GM21576 (cell line): ENCODE measurements at regions not wholly inside any gene's neighbourhood (a gene's known extent, or its start where the extent isn't known, plus 50 kb on each side); places are given as distances from the start of the nearest gene placed in this dataset.

ENCODE experiments used
- ATAC-seq: cut with Tn5 transposase; IDR thresholded peaks from one replicate; pipeline ENCODE4 v1.9.1; 2021; ENCODE audit warnings: mild to moderate bottlenecking, moderate library complexity; ENCODE audit not compliant: unreplicated experiment

DNA sequence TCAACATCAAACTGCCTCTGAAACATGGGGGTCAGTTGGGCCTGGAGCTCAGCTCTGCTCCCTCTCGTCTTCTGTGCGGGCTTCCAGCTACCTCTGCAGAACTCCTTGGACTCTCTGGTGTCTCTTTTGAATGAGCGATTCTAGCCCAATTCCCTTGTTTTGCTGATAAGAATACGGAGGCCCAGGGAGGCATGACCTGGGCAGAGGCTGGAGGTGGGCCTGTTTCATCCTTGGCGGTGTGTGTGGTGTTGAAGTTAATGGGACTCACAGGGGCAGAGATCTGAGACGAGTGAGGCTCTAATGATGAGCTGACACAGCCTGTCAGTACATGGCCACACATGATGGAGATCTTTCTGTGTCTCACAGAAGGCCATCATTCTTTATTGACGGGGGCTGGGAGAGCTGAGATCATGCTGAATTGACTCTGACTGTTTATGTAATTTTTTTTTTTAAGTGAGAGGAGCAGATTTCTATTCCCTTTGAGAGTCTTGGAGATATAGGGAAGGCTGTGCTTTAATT is 134.5 kb downstream of the URB2 start:
- ATAC-seq, result no peak

DNA sequence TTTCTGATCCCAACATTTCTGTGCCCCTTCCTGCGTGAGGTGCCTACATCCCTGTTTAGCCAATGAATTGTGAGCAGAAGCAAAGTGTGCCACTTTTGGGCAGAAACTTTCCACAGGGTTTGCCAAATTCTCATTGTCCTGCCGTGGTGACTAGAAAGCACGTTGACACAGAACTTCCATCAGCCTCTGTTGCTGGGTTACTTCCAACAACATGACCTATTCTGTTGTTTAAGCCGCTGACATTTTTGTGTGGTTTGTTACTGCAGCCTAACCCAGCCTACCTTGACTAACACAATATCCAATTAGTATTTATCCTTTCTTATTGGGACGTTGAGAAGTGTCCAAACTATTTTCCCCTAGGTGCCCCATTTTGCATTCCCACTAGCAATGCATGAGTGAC is 136.8 kb downstream of the URB2 start:
- no peak for ATAC-seq

DNA sequence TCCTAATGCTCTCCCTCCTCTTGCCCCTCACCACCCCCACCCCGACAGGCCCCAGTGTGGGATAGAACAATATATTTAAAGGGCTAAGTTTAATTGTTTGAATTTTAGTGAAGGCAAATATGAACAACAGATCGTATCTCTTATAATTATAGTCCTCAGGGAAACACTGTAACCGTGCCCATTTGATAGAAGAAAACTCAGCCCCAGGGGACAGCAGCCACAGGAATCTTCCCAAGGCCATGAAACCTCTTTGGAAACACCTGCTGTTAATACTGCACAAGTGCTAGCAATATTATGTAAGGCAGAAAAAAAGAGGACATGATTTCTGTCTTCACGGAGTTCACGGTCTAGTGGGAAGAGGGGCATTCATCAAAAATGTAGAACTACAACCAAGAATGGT is 142.2 kb downstream of the URB2 start:
- ATAC-seq, result no peak

DNA sequence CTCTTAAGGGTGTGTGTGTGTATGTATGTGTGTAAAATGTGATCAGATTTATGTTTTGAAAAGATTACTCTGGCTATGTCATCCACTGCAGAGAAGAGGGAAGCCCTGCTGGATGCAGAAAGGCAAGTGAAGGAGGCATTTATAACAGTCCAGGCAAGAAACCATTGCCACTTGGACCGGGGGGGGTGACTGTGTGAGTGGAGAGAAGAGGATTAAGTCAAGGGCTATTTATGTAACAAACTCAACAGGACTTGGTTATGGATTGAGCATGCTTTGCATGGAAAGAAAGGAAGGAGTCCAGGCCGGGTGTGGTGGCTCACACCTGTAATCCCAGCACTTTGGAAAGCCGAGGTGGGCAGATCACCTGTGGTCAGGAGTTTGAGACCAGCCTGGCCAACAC is 143.0 kb downstream of the URB2 start:
- no peak for ATAC-seq

DNA sequence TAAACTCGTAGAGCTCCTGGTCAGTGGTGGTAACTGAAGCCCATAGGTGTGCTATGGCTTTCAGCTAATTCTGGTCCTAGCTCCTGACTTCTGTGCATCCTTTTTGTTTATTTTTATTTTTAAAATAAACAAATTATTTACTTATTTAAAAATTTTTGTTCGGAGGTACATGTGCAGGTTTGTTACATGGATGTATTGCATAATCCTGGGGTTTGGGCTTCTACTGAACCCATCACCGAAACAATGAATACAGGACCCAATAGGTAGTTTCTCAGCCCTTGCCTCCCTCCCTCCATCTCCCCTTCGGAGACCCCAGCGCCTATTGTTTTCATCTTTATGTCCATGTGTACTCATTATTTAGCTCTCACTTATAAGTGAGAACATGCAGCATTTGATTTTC is 143.8 kb downstream of the URB2 start:
- no peak for ATAC-seq

DNA sequence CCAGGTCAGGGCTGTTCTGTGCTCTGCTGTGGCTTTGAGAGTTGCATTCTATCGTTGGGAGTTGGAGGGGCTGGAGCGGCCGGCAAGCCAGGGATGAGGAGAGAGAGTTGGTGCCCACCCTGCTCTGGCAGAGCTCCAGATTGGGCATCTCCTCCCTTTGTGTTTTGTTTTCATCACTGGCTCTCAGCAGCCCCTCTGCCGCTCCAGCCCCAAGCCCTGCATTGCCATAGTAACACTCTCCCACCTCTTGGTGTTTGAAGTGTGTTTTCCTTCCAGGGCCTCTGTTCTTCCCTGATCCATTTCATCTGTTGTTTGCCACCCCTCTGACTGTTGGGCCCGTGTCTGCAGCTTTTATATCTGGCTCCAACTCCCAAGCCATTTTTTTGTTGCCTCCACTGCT is 152.7 kb downstream of the URB2 start:
- no peak for ATAC-seq

DNA sequence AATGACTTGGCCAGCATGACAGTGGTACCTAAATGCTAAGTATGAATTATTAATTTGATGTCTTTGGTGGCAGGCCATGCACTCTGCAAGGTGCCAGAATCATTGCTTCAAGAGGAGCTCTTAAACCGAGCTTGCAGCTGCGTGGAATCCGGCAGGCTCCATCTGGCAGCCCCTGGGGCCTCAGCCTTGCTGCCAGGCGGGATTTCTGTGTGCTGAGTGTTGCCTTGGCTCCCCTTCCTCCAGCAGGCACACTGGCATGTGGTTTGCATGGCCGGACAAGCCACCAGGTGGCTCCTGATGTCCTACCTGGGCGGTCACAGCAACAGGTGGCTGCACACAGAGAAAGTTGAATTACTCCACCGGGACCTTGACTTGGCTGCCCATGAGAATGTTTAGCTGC is 155.4 kb downstream of the URB2 start:
- no peak for ATAC-seq

DNA sequence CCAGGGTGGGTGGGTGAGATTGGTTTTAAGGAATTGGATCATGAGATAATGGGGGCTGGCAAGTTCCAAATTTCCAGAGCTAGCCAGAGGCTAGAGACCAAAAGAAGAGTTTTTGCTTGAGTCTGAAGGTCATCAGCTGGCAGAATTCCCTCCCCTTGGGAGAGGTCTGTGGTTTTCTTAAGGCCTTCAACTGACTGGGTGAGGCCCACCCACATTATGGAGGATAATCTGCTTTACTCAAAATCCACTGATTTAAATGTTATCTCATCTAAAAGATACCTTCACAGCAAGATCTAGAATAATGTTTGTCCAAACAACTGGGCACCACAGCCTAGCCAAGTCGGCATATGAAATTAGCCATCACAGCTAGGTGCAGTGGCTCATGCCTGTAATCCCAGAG is 156.4 kb downstream of the URB2 start:
- no peak for ATAC-seq

DNA sequence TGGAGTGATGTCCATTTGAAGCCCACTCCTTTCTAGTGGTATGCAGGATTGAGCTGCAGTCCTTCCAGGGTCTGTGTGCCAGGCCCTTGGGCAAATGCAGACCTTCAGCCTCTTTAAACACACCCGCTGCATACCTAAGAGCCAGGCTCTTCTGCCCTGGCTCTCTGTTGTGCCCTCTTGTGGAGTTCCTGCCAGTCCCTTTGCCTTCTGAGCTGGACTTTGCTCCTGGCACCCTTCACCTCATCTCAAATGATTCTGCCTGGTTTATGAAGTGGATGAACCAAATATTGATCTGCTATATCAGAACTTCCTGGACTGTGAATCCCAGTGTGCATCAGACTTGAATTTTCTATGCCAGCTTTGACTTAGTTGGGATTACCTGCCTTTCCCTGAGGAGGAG is 158.8 kb downstream of the URB2 start:
- ATAC-seq, result no peak

DNA sequence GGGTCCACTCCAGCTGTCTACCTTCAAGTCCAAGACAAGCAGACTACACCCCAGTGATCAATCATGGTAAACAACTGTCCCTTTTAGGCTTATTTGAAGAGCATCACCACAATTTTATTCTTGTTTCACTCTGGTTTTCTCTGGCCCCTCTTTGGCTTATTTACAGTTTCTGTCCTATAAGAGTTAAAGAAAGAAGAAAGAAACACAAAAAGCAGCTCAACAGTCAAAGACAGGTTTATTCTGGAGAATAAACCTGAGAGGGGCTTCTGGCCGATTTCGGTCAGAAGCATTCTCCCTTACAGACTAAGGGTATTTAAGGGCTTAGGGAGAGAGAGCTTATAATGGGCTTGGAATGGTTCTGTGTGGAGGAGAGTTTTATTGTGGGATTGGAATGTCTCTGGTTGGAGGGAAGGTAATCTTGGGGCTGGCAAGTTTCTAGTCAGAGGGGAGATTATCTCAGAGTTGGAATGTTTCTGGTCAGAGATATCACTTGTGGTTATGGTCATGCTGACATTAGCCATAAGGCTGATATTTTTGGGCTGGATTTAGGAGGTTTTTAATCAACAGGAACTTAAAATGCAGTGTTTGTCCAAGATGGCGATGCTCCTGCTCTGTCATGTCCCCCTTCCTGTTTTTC is 161.0 kb downstream of the URB2 start:
- ATAC-seq, result no peak

DNA sequence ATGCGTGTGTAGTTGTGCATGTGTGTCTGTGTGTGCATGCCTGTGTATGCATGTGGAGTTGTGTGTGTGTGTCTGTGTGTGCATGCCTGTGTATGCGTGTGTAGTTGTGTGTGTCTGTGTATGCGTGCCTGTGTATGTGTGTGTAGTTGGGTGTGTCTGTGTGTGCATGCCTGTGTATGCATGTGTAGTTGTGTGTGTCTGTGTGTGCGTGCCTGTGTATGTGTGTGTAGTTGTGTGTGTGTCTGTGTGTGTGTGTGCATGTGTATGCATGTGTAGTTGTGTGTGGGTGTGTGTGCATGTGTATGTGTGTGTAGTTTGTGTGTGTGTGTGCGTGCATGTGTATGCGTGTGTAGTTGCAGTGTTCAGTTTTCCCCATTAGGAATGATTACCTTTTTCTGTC is 162.0 kb downstream of the URB2 start:
- ATAC-seq, result no peak

DNA sequence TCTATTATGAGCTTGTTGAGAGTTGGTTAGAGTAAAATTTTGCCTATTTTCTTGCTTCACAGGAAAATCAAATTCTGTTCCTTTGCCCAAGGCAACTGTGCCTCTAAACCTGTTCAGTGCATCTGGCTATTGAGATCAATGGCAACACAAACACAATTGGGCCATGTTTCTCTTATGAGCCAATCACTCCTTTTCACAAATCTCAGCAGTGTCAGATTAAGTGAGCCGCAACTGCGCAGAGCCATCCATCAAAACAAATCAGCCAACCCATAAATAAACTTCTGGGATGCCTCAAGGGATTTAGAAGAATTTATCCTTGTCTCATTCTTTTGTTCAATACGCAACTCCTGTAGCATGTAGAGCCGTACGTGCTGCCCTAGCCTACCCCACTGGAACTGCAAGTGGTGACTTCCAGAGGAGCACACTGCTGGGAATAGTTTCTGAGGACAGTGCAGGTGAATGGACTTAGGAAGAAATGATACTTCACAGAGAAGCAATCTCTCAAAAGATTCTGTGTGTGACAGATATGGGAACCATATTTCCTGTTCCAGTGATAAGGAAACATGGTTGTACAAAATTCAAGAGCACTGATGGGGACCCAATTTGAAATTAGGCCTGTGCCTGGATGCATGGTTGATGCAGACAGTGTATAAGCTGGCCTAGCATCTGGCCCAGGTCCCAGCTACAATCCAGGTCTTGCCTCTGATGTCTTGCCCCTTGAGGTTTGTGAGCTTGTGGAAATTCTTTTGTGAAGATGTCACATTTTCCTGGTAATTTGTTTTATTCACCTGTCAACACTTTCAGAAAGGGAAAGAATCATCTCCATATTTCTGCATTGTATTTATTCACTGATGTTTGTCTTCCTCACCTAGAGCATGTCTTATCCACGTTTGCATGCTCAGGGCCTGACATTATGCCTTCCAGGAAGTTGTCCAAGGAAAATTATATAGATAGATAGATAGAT is 166.2 kb downstream of the URB2 start:
- no peak for ATAC-seq

DNA sequence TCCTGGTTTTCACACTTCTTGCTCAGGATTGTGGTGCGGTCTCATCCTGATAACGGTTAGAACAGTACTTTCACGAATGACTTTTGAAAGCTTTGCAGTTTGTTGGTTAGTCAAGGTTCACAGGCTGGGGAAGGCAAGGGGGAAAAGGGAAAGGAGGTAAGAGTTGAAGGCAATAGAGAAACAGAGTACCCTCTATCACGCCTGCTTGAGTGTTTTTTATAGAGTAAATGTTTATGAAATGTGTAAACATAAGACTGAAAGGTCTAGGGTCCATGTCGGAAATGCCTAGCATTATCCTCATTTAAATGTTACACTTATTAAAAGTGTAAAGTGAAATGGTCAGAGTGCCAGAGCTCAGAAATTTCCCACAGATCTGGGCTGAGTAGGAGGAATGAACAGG is 167.4 kb downstream of the URB2 start:
- ATAC-seq, result no peak

DNA sequence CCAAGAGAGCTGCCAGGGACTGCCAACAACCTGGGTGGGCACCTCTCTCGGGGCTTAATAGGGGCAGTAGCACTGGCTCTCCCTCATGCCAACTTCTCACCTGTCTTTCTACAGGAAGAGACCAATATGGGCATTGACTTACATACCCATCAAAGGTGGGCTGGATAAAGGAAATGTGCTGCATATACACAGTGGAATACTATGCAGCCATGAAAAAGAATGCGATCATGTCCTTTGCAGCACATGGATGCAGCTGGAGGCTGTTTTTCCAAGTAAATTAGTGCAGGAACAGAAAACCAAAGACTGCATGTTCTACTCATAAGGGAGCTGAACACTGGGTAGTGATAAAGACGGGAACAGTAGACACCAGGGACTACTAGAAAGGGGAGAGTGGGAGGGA is 172.5 kb downstream of the URB2 start:
- no peak for ATAC-seq

DNA sequence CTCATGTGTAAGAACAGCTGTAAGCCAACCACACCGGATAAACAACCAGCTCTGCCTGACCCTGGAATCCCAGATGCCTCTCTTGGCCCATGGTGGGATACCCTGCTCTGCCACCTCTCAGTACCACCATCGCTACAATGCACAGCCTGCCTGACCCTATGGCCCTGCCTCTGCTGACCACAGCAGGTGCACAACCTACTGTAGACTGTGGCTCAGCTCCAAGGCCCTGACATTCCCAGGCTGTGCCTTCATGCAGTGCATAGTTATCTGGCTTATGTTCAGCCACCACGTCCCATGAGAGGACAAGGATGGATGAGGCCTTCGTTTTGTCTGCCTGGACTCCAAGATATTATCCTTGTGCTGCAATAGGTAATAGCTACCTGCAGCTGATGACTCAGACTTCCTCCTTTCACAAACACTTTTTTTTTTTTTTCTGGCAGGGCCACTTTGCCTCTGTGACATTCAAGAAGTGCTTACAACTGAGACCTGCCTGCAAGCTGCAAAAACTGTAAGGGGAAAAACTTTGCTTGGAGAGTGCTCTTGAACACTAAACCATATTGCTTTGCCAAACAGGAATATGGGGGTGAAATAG is 177.7 kb downstream of the URB2 start:
- ATAC-seq, result no peak

DNA sequence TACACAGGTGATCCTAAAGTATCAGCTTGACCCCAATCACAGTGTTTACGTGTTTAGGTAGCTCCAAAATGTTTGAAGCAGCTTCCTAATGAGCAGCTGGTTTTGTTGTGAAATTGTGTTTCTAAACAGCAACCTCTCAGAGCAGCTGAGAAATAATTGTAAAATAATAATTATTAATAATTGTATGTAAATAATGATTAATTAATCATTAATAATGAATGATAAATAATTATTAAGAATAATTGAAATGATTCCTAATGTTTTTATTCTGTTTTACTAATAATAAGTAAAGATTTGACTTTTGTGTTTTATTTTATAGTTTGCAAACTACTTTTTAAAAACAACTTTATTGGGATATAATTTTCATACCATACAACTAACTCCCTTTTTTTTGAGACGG is 182.2 kb downstream of the URB2 start:
- ATAC-seq, result no peak

DNA sequence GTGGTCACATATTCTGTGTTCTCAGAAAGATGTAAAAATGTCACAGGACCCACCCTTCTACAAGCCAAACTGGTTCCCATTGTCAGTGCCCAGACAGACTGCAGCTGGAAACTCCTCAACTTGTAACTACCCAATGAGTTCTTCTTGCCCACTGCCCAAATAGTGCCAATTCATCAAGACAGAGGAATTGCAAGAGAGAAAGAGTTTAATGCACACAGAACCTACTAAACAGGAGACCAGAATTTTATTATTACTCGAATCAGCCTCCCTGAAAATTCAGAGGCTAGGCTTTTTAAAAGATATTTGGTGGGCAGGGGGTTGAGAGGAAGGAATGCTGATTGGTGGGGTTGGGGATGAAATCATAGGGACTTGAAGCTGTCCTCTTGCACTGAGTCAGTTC is 184.1 kb downstream of the URB2 start:
- ATAC-seq, result no peak

DNA sequence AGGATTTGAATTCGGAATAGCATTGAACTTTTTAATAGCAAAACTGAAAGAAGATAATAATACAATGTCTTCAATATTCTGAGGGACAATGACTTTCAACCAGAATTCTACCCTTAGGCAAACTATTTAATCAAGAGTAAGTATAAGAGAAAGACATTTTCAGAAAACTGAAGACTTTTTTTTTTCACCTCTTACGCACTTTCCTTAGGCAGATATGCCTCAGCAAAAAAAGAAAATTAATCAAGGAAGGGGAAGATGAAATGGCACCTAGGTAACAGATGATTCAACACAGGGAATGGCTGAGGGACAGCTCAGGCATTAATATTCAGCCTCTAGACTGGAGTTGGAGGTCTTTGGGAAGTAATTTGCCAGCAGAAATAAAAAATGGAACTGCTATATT is 184.9 kb downstream of the URB2 start:
- ATAC-seq, result no peak

DNA sequence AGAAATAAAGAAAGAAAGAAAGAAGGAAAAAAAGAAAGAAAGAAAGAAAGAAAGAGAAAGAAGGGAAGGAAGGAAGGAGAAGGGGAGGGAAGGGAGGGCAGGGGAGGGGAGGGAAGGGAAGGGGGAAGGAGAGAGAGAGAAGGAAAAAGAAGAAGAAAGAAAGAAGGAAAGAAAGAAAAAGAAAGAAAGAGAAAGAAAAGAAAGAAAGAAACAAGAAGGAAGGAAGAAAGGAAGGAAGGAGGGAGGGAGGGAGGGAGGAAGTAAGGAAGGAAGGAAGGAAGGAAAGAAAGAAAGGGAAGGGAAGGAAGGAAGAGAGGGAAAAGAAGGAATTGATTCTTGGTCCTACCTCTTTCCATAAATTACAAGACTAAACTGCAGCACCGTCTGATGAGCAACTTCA is 186.1 kb downstream of the URB2 start:
- ATAC-seq, result no peak

DNA sequence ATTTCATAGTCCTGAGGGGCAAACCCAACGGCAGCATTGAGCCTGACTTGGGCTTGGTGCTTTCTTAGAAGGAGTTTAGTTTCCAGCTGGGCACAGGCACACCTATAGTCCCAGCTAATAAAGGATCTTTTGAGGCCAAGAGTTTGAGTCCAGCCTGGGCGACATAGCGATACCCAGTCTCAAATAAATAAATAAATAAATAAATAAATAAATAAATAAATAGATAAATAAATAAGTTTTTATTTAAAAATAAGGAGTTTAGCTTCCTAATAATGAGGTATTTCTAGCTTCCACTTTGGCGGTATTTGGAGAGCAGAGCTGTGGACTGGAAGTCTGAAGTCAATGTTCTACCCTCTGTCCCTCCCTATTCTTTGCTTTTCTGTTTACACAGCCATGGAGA is 186.6 kb downstream of the URB2 start:
- no peak for ATAC-seq

DNA sequence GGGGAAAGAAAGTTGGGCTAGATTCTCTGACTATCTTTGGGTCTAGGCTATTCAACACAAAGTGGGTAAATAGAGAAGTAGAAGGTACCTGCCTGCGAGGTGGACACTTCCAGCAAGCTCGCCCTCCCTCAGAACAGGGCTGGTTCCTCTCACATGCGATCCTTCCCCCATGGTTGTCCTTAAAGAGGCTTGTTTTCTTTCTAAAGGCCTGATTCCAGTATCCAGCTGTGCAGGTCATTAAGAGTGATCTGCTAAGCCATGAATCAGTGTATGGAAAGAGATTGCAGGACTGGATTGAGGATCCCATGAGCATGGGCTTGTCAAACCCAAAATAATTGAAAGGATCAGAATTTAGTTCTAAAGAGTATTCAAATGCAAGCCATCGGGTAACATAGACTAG is 189.0 kb downstream of the URB2 start:
- no peak for ATAC-seq

DNA sequence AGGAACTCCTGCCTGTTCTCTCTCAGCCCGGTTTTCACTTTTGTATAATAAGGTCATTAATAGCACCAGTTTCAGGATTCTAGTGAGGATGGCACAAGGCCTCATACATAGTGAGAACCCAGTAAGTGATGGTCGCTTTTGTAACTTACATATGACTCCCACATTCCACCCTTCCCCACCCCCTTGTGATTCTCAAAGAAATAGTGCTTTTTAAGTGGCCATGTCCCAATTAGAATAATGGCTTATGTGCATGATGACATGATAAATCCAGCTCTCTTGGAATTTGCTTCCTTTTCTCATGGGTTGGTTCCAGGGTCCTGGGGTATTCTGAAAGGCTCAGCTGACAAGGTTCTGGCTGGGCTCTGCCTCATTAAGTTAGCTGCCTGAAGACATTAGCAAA is 189.9 kb downstream of the URB2 start:
- no peak for ATAC-seq
